Thyroid gland (tissue), 4 donors: ENCODE measurements at regions not wholly inside any gene's neighbourhood (a gene's known extent, or its start where the extent isn't known, plus 50 kb on each side); places are given as distances from the start of the nearest gene placed in this dataset.

Experiments used
- CTCF ChIP-seq, 6 experiments: fragments of 200-600 bp in 3 of 6; fragments of 450-650 bp in 3 of 6; sonication (generic) in 3 of 6; IDR thresholded peaks; one replicate each; pipeline ENCODE4 v1.5.1; 2016 to 2019; ENCODE audit warnings: antibody characterized with exemption in 6 of 6, mild to moderate bottlenecking in 2 of 6, inconsistent platforms in 1 of 6, moderate library complexity in 1 of 6
- POLR2A ChIP-seq, 2 donors: fragments of 450-650 bp; IDR thresholded peaks; one replicate each; pipeline ENCODE4 v1.6.1; 2017; ENCODE audit warnings: antibody characterized with exemption in 2 of 2, mild to moderate bottlenecking in 2 of 2, moderate library complexity in 1 of 2

GRCh38 chr13:44270150-44270549, 103.5 kb upstream of the SERP2 start:
- TF ChIP-seq CTCF (IDR thresholded peaks at IDR 0.05): no peak
- TF ChIP-seq POLR2A (IDR thresholded peaks at IDR 0.05): no peak
